SK-N-SH treated with all-trans-retinoic acid at 6 μM for 48 hours (cell line): ENCODE measurements at regions not wholly inside any gene's neighbourhood (a gene's known extent, or its start where the extent isn't known, plus 50 kb on each side); places are given as distances from the start of the nearest gene placed in this dataset.

Experiments used
- ATAC-seq: fragments of 200-7000 bp; cut with Tn5 transposase; 3 replicates; pipeline ENCODE4 v1.9.1; 2020; ENCODE audit warnings: mild to moderate bottlenecking, moderate library complexity
- ARNTL ChIP-seq: fragments of 450-650 bp; formaldehyde crosslinking; IDR thresholded peaks from 2 replicates; pipeline ENCODE4 v1.5.0; 2020; ENCODE audit warnings: low read depth, mild to moderate bottlenecking, moderate library complexity, borderline replicate concordance
- BACH2 ChIP-seq: fragments of 250-450 bp; sonication (Bioruptor Pico); IDR thresholded peaks from 2 replicates; pipeline ENCODE4 v1.9.0; 2021; ENCODE audit warnings: mild to moderate bottlenecking, borderline replicate concordance
- CSDC2 ChIP-seq: fragments of 250-450 bp; sonication (Bioruptor Pico); IDR thresholded peaks from 2 replicates; pipeline ENCODE4 v1.5.0; 2020; ENCODE audit warnings: mild to moderate bottlenecking, moderate library complexity
- ESRRG ChIP-seq: fragments of 250-450 bp; sonication (Bioruptor Pico); IDR thresholded peaks from 2 replicates; pipeline ENCODE4 v1.6.1; 2021; ENCODE audit warnings: mild to moderate bottlenecking
- GLIS3 ChIP-seq: fragments of 250-450 bp; sonication (Bioruptor Pico); IDR thresholded peaks from 2 replicates; pipeline ENCODE4 v1.5.0; 2020; ENCODE audit warnings: mild to moderate bottlenecking, moderate library complexity
- ISL1 ChIP-seq: fragments of 250-450 bp; sonication (Bioruptor Pico); IDR thresholded peaks from 2 replicates; pipeline ENCODE4 v2.1.2; 2022; ENCODE audit warnings: mild to moderate bottlenecking, moderate library complexity
- OSR1 ChIP-seq: fragments of 250-450 bp; sonication (Bioruptor Pico); IDR thresholded peaks from 2 replicates; pipeline ENCODE4 v1.8.0; 2022; ENCODE audit warnings: moderate library complexity, mild to moderate bottlenecking, inconsistent platforms
- PPARA ChIP-seq: fragments of 250-450 bp; sonication (Bioruptor Pico); IDR thresholded peaks from 2 replicates; pipeline ENCODE4 v1.5.0; 2020; ENCODE audit warnings: mild to moderate bottlenecking, borderline replicate concordance
- RARB ChIP-seq: fragments of 250-450 bp; sonication (Bioruptor Pico); IDR thresholded peaks from 2 replicates; pipeline ENCODE4 v1.8.0; 2021; ENCODE audit warnings: mild to moderate bottlenecking, moderate library complexity
- SNAI2 ChIP-seq: fragments of 250-450 bp; sonication (Bioruptor Pico); IDR thresholded peaks from 2 replicates; pipeline ENCODE4 v1.5.0; 2020; ENCODE audit warnings: mild to moderate bottlenecking, moderate library complexity
- TOX ChIP-seq: fragments of 250-450 bp; sonication (Bioruptor Pico); IDR thresholded peaks from 2 replicates; pipeline ENCODE4 v1.8.0; 2021; ENCODE audit warnings: mild to moderate bottlenecking, moderate library complexity, borderline replicate concordance
- ZC3H10 ChIP-seq: fragments of 250-450 bp; sonication (Bioruptor Pico); IDR thresholded peaks from 2 replicates; pipeline ENCODE4 v1.5.1; 2021; ENCODE audit warnings: mild to moderate bottlenecking, moderate library complexity
- ZFP3 ChIP-seq: fragments of 250-450 bp; sonication (Bioruptor Pico); IDR thresholded peaks from 2 replicates; pipeline ENCODE4 v1.5.0; 2020; ENCODE audit warnings: mild to moderate bottlenecking, moderate library complexity
- ZFP30 ChIP-seq: fragments of 450-650 bp; formaldehyde crosslinking; IDR thresholded peaks from 2 replicates; pipeline ENCODE4 v1.5.0; 2022; ENCODE audit warnings: mild to moderate bottlenecking, moderate library complexity
- ZNF565 ChIP-seq: fragments of 450-650 bp; formaldehyde crosslinking; conservative IDR thresholded peaks from 2 replicates; pipeline ENCODE4 v1.5.0; 2020; ENCODE audit warnings: low read depth, mild to moderate bottlenecking, moderate library complexity
- ZNF70 ChIP-seq: fragments of 450-650 bp; formaldehyde crosslinking; IDR thresholded peaks from 2 replicates; pipeline ENCODE4 v1.5.0; 2020; ENCODE audit warnings: mild to moderate bottlenecking, moderate library complexity
- ZNF8 ChIP-seq: fragments of 450-650 bp; formaldehyde crosslinking; IDR thresholded peaks from 2 replicates; pipeline ENCODE4 v1.5.0; 2020; ENCODE audit warnings: mild to moderate bottlenecking, moderate library complexity
- TF ChIP-seq, protein P1 (sequence below): fragments of 250-450 bp; sonication (Bioruptor Pico); IDR thresholded peaks from 2 replicates; pipeline ENCODE4 v1.8.0; 2020; ENCODE audit warnings: mild to moderate bottlenecking, moderate library complexity, borderline replicate concordance
- TF ChIP-seq, protein P2 (sequence below): fragments of 250-450 bp; sonication (Bioruptor Pico); IDR thresholded peaks from 2 replicates; pipeline ENCODE4 v1.8.0; 2021; ENCODE audit warnings: low read depth, mild to moderate bottlenecking, moderate library complexity, borderline replicate concordance
- TF ChIP-seq, protein P3 (sequence below): fragments of 250-450 bp; sonication (Bioruptor Pico); IDR thresholded peaks from 2 replicates; pipeline ENCODE4 v1.5.1; 2021; ENCODE audit warnings: mild to moderate bottlenecking, moderate library complexity
- TF ChIP-seq, protein P4 (sequence below): fragments of 250-450 bp; sonication (Bioruptor Pico); IDR thresholded peaks from 2 replicates; pipeline ENCODE4 v1.5.0; 2020; ENCODE audit warnings: mild to moderate bottlenecking, moderate library complexity
- TF ChIP-seq, protein P5 (sequence below): fragments of 250-450 bp; sonication (Bioruptor Pico); IDR thresholded peaks from 2 replicates; pipeline ENCODE4 v1.5.1; 2020; ENCODE audit warnings: low read depth, mild to moderate bottlenecking, moderate library complexity

DNA sequence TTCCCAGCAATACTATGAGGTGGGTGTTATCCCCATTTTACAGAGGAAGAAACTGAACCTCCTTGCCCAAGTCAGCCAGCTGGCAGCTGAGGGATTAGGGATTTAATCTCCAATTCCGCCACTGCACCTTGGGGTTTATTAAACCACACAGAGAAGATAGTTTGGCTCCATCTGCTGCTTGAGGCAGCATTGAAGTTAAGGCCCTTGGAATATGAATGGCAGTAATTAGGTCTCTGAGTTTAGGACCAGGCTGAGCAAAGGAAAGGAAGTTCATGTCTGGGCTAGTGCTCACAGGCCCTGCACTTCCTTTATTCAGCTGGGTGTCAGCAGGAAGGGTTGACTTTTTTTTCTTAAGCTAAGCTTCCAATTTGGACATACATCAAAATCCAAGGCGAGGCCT lies 86.9 kb upstream of the GDNF start (continued):
- TF ChIP-seq, protein P1, sequence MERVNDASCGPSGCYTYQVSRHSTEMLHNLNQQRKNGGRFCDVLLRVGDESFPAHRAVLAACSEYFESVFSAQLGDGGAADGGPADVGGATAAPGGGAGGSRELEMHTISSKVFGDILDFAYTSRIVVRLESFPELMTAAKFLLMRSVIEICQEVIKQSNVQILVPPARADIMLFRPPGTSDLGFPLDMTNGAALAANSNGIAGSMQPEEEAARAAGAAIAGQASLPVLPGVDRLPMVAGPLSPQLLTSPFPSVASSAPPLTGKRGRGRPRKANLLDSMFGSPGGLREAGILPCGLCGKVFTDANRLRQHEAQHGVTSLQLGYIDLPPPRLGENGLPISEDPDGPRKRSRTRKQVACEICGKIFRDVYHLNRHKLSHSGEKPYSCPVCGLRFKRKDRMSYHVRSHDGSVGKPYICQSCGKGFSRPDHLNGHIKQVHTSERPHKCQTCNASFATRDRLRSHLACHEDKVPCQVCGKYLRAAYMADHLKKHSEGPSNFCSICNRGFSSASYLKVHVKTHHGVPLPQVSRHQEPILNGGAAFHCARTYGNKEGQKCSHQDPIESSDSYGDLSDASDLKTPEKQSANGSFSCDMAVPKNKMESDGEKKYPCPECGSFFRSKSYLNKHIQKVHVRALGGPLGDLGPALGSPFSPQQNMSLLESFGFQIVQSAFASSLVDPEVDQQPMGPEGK (CRISPR knock-in tag): no peak
- TF ChIP-seq BACH2 (CRISPR knock-in tag): no peak
- TF ChIP-seq PPARA (CRISPR knock-in tag): no peak
- no peak for TF ChIP-seq ZNF70 (CRISPR knock-in tag)

DNA sequence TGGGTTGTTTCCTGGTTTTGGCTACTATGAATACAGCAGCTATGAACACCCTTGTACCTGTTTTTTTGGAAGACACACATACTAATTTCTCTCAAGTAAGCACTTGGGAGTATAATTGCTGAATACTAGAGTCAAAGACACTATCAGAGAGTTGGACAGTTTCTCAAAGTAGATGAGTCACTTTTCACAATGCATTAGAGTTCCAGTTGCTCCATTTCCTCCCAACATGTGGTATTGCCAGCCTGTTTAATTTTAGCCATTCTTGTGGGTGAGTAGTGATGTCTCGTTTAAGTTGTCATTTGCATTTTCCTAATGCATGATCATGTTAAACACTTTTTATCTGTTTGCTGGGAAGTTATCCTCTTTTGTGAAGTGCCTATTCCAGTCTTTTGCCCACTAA lies 81.6 kb upstream of the GDNF start:
- TF ChIP-seq TOX (CRISPR knock-in tag) (no peak), BACH2 (CRISPR knock-in tag) (no peak), ISL1 (CRISPR knock-in tag) (no peak), OSR1 (CRISPR knock-in tag) (no peak), ZNF565 (CRISPR knock-in tag) (no peak), RARB (CRISPR knock-in tag) (no peak), ZNF8 (CRISPR knock-in tag) (no peak), CSDC2 (CRISPR knock-in tag) (no peak), ZC3H10 (CRISPR knock-in tag) (no peak), ESRRG (CRISPR knock-in tag) (no peak), GLIS3 (CRISPR knock-in tag) (no peak), ZFP30 (no peak), ZFP3 (no peak)
- TF ChIP-seq, protein P2, sequence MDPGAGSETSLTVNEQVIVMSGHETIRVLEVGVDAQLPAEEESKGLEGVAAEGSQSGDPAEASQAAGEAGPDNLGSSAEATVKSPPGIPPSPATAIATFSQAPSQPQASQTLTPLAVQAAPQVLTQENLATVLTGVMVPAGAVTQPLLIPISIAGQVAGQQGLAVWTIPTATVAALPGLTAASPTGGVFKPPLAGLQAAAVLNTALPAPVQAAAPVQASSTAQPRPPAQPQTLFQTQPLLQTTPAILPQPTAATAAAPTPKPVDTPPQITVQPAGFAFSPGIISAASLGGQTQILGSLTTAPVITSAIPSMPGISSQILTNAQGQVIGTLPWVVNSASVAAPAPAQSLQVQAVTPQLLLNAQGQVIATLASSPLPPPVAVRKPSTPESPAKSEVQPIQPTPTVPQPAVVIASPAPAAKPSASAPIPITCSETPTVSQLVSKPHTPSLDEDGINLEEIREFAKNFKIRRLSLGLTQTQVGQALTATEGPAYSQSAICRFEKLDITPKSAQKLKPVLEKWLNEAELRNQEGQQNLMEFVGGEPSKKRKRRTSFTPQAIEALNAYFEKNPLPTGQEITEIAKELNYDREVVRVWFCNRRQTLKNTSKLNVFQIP (CRISPR knock-in tag): no peak
- TF ChIP-seq, protein P3, sequence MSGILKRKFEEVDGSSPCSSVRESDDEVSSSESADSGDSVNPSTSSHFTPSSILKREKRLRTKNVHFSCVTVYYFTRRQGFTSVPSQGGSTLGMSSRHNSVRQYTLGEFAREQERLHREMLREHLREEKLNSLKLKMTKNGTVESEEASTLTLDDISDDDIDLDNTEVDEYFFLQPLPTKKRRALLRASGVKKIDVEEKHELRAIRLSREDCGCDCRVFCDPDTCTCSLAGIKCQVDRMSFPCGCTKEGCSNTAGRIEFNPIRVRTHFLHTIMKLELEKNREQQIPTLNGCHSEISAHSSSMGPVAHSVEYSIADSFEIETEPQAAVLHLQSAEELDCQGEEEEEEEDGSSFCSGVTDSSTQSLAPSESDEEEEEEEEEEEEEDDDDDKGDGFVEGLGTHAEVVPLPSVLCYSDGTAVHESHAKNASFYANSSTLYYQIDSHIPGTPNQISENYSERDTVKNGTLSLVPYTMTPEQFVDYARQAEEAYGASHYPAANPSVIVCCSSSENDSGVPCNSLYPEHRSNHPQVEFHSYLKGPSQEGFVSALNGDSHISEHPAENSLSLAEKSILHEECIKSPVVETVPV: no peak
- ATAC-seq: no peak

DNA sequence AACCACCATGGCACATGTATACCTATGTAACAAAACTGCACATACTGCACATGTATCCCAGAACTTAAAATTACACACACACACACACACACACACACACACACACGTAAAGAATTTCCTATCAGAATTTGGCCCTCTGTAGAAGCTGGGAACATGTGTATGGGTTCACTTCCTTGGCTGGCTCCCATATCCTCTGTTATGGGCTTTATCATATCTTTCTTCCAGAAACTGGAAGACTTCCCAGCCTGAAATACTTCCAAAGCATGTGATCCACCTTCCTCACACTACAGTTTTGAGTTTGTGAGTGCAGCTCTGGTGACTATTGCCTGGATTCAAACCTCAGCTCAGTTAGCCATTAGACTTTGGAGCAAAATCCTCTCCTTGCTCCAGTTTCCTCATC lies 78.6 kb upstream of the GDNF start:
- TF ChIP-seq SNAI2 (CRISPR knock-in tag) (no peak), OSR1 (CRISPR knock-in tag) (no peak), ZNF8 (CRISPR knock-in tag) (no peak), ZNF565 (CRISPR knock-in tag) (no peak), ZFP30 (no peak), ZC3H10 (CRISPR knock-in tag) (no peak), ISL1 (CRISPR knock-in tag) (no peak), BACH2 (CRISPR knock-in tag) (no peak), PPARA (CRISPR knock-in tag) (no peak), ZFP3 (no peak), GLIS3 (CRISPR knock-in tag) (no peak), ARNTL (no peak), CSDC2 (CRISPR knock-in tag) (no peak), RARB (CRISPR knock-in tag) (no peak), ESRRG (CRISPR knock-in tag) (no peak)
- TF ChIP-seq, protein P3: no peak
- TF ChIP-seq, protein P4, sequence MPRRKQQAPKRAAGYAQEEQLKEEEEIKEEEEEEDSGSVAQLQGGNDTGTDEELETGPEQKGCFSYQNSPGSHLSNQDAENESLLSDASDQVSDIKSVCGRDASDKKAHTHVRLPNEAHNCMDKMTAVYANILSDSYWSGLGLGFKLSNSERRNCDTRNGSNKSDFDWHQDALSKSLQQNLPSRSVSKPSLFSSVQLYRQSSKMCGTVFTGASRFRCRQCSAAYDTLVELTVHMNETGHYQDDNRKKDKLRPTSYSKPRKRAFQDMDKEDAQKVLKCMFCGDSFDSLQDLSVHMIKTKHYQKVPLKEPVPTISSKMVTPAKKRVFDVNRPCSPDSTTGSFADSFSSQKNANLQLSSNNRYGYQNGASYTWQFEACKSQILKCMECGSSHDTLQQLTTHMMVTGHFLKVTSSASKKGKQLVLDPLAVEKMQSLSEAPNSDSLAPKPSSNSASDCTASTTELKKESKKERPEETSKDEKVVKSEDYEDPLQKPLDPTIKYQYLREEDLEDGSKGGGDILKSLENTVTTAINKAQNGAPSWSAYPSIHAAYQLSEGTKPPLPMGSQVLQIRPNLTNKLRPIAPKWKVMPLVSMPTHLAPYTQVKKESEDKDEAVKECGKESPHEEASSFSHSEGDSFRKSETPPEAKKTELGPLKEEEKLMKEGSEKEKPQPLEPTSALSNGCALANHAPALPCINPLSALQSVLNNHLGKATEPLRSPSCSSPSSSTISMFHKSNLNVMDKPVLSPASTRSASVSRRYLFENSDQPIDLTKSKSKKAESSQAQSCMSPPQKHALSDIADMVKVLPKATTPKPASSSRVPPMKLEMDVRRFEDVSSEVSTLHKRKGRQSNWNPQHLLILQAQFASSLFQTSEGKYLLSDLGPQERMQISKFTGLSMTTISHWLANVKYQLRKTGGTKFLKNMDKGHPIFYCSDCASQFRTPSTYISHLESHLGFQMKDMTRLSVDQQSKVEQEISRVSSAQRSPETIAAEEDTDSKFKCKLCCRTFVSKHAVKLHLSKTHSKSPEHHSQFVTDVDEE: no peak
- TF ChIP-seq, protein P2 (CRISPR knock-in tag): no peak
- TF ChIP-seq, protein P1 (CRISPR knock-in tag): no peak
- TF ChIP-seq, protein P5, sequence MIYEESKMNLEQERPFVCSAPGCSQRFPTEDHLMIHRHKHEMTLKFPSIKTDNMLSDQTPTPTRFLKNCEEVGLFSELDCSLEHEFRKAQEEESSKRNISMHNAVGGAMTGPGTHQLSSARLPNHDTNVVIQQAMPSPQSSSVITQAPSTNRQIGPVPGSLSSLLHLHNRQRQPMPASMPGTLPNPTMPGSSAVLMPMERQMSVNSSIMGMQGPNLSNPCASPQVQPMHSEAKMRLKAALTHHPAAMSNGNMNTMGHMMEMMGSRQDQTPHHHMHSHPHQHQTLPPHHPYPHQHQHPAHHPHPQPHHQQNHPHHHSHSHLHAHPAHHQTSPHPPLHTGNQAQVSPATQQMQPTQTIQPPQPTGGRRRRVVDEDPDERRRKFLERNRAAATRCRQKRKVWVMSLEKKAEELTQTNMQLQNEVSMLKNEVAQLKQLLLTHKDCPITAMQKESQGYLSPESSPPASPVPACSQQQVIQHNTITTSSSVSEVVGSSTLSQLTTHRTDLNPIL (CRISPR knock-in tag): no peak
- ATAC-seq: no peak
